ENCODE measurements at regions not wholly inside any gene's neighbourhood (a gene's known extent, or its start where the extent isn't known, plus 50 kb on each side); places are given as distances from the start of the nearest gene placed in this dataset.

GRCh38 chr4:179071131-179071530, 1628.9 kb upstream of the AGA start:
- no peak for TF ChIP-seq CTCF (IDR thresholded peaks at IDR 0.05 in 4 of 5, conservative IDR thresholded peaks at IDR 0.05 in 1 of 5)
- TF ChIP-seq POLR2A (IDR thresholded peaks at IDR 0.05) = no peak

Data from gastrocnemius medialis (tissue), 4 donors.